Endothelial cell of umbilical vein (primary cell): ENCODE measurements at regions not wholly inside any gene's neighbourhood (a gene's known extent, or its start where the extent isn't known, plus 50 kb on each side); places are given as distances from the start of the nearest gene placed in this dataset.

Source experiments
- EZH2 ChIP-seq: IDR thresholded peaks from 2 replicates; pipeline ENCODE4 v1.6.1; 2012; ENCODE audit warnings: borderline replicate concordance, low read depth, mild to moderate bottlenecking, moderate library complexity, low read length, inconsistent platforms; ENCODE audit not compliant: severe bottlenecking
- MYC ChIP-seq: IDR thresholded peaks from one replicate; pipeline ENCODE4 v1.6.1; 2011; ENCODE audit warnings: mild to moderate bottlenecking, low read depth, low read length
- POLR2A ChIP-seq: IDR thresholded peaks from 2 replicates; pipeline ENCODE4 v1.6.1; 2012; ENCODE audit warnings: low read depth, mild to moderate bottlenecking, control low read depth, low read length
- TF ChIP-seq, protein P1 (sequence below), 2 donors: IDR thresholded peaks; 1 replicate in 1 of 2; 2 replicates in 1 of 2; pipeline ENCODE4 v1.5.1; 2011; ENCODE audit warnings: low read length in 2 of 2, mild to moderate bottlenecking in 2 of 2, moderate library complexity in 2 of 2, control low read depth in 1 of 2, inconsistent platforms in 1 of 2, low read depth in 1 of 2; ENCODE audit not compliant: insufficient read depth in 1 of 2; ENCODE audit errors: extremely low read depth in 1 of 2

DNA sequence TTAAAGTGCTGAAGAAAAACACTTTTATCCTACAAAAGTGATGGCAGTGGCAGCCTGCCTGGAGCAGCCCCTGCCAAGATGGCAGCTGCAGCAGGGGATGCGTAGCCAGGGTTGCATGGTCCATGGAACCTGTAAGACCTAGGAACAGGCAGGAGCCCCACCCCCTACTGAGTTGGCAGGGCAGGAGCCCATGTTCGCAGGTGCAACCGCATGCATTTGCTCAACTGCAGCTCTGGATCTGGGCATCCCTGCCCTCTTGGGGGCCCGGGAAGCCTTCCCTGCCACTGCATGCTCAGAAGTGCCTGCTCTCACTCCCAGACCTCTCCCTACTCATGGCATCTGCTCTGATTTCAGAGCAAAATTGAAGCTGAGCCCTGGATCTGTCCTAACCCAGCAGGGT, 779.6 kb downstream of the CDH18 start:
- TF ChIP-seq, protein P1, sequence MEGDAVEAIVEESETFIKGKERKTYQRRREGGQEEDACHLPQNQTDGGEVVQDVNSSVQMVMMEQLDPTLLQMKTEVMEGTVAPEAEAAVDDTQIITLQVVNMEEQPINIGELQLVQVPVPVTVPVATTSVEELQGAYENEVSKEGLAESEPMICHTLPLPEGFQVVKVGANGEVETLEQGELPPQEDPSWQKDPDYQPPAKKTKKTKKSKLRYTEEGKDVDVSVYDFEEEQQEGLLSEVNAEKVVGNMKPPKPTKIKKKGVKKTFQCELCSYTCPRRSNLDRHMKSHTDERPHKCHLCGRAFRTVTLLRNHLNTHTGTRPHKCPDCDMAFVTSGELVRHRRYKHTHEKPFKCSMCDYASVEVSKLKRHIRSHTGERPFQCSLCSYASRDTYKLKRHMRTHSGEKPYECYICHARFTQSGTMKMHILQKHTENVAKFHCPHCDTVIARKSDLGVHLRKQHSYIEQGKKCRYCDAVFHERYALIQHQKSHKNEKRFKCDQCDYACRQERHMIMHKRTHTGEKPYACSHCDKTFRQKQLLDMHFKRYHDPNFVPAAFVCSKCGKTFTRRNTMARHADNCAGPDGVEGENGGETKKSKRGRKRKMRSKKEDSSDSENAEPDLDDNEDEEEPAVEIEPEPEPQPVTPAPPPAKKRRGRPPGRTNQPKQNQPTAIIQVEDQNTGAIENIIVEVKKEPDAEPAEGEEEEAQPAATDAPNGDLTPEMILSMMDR (IDR thresholded peaks at IDR 0.05; ENCODE audit: extremely low read depth in 1 of 2, insufficient read depth in 1 of 2, low read depth in 1 of 2, low read length in 2 of 2), result no peak
- no peak for TF ChIP-seq MYC
- no peak for TF ChIP-seq POLR2A
- no peak for TF ChIP-seq EZH2
